ENCODE measurements at regions not wholly inside any gene's neighbourhood (a gene's known extent, or its start where the extent isn't known, plus 50 kb on each side); places are given as distances from the start of the nearest gene placed in this dataset.

DNA sequence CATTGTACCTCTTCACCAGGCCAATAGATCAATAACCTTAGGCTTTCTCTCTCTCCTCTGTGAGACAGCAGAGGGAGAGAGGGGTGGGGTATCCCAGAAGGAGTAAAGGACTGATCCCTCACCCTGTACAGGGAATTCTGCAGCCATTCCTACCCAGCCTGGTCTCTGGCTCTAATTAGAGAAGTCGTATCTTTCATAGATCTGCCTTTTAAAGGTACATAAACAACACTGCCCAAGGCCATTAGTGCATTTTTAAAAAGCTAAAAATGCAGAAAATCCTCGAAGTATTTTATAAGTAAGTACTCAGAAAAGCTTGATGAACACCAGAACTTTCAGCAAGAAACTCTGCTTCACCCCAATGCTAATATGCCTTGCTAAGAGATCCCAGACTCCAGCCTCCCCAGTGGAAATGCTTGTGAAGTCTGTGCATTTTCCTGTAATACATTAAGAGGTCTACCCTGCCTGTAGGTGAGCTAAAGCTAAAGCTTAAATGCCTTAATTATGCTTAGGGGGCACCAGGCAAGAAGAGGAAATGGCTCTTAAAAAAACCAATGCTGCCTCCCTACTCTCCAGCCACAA, 200.0 kb upstream of the ANKRD55 start:
- no peaks in the 10 kb centered on the region for H3K36me3 ChIP-seq (ENCODE audit: insufficient read depth, low read length)
- no peaks in the 10 kb centered on the region for H3F3A ChIP-seq (ENCODE audit: low read depth)
- no peaks in the 10 kb centered on the region for H4K20me1 ChIP-seq (ENCODE audit: insufficient read depth, low read length, poor library complexity, severe bottlenecking)

DNA sequence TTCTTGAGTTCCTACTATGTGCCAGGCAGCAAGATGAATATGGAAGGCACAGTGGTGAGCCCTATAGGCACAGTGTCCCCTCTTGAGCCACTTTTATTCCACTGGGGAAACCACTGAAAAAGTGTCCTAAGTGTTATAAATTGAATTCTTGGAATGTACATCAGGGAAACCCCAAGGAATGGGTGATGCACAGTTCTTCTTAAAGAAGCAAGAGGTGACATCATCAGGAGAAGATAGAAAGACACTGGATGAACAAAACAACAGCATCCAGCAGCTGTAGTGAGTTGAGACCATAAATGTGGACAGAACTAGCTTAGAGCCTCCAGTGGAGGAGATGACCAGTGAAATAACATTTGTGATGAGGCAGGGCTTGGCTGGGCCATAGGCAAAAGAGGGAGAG, 199.2 kb upstream of the ANKRD55 start:
- Histone ChIP-seq H2AFZ (ENCODE audit: low read length) (no peak overlapping the region), H4K20me1 (ENCODE audit: insufficient read depth, low read length, poor library complexity, severe bottlenecking) (no peaks in the 10 kb centered on the region), H3K4me3 (ENCODE audit: low read length, poor library complexity, severe bottlenecking) (no peak overlapping the region), H3F3A (ENCODE audit: low read depth) (no peaks in the 10 kb centered on the region), H3K4me2 (ENCODE audit: low read depth, low read length, poor library complexity, severe bottlenecking) (no peak overlapping the region), H3K4me1 (ENCODE audit: insufficient read depth, low read length, poor library complexity, severe bottlenecking) (peaks cover 4% of the 10 kb centered on the region), H3K9ac (ENCODE audit: low read depth, low read length, poor library complexity, severe bottlenecking) (no peak overlapping the region), H3K27me3 (ENCODE audit: insufficient read depth, low read length, poor library complexity, severe bottlenecking) (no peaks in the 10 kb centered on the region), H3K36me3 (ENCODE audit: insufficient read depth, low read length) (no peaks in the 10 kb centered on the region), H3K9me3 (ENCODE audit: insufficient read depth, low read depth, low read length) (no peaks in the 10 kb centered on the region), H3K79me2 (ENCODE audit: insufficient read depth, low read length) (no peaks in the 10 kb centered on the region), H3K9me2 (replicated peaks; ENCODE audit: low read depth, low read length) (no peaks in the 10 kb centered on the region)
- no peak for TF ChIP-seq EZH2phosphoT487 (IDR thresholded peaks at IDR 0.05; ENCODE audit: borderline replicate concordance)
- TF ChIP-seq, protein P1, sequence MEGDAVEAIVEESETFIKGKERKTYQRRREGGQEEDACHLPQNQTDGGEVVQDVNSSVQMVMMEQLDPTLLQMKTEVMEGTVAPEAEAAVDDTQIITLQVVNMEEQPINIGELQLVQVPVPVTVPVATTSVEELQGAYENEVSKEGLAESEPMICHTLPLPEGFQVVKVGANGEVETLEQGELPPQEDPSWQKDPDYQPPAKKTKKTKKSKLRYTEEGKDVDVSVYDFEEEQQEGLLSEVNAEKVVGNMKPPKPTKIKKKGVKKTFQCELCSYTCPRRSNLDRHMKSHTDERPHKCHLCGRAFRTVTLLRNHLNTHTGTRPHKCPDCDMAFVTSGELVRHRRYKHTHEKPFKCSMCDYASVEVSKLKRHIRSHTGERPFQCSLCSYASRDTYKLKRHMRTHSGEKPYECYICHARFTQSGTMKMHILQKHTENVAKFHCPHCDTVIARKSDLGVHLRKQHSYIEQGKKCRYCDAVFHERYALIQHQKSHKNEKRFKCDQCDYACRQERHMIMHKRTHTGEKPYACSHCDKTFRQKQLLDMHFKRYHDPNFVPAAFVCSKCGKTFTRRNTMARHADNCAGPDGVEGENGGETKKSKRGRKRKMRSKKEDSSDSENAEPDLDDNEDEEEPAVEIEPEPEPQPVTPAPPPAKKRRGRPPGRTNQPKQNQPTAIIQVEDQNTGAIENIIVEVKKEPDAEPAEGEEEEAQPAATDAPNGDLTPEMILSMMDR (conservative IDR thresholded peaks at IDR 0.05; ENCODE audit: low read length), result no peak

More for the DNA sequence above, 200.0 kb upstream of the ANKRD55 start:
- H3K9me3 ChIP-seq (ENCODE audit: insufficient read depth, low read depth, low read length), result no peaks in the 10 kb centered on the region
- no peaks in the 10 kb centered on the region for H3K27me3 ChIP-seq (ENCODE audit: insufficient read depth, low read length, poor library complexity, severe bottlenecking)
- H2AFZ ChIP-seq (ENCODE audit: low read length), result no peak overlapping the region
- no peak overlapping the region for H3K4me2 ChIP-seq (ENCODE audit: low read depth, low read length, poor library complexity, severe bottlenecking)
- TF ChIP-seq, protein P1 (conservative IDR thresholded peaks at IDR 0.05; ENCODE audit: low read length), result no peak
- no peak for TF ChIP-seq EZH2phosphoT487 (IDR thresholded peaks at IDR 0.05; ENCODE audit: borderline replicate concordance)
- H3K79me2 ChIP-seq (ENCODE audit: insufficient read depth, low read length), result no peaks in the 10 kb centered on the region
- no peaks in the 10 kb centered on the region for H3K9me2 ChIP-seq (replicated peaks; ENCODE audit: low read depth, low read length)
- peaks cover 4% of the 10 kb centered on the region for H3K4me1 ChIP-seq (ENCODE audit: insufficient read depth, low read length, poor library complexity, severe bottlenecking)
- no peak overlapping the region for H3K4me3 ChIP-seq (ENCODE audit: low read length, poor library complexity, severe bottlenecking)
- no peak overlapping the region for H3K9ac ChIP-seq (ENCODE audit: low read depth, low read length, poor library complexity, severe bottlenecking)

DNA sequence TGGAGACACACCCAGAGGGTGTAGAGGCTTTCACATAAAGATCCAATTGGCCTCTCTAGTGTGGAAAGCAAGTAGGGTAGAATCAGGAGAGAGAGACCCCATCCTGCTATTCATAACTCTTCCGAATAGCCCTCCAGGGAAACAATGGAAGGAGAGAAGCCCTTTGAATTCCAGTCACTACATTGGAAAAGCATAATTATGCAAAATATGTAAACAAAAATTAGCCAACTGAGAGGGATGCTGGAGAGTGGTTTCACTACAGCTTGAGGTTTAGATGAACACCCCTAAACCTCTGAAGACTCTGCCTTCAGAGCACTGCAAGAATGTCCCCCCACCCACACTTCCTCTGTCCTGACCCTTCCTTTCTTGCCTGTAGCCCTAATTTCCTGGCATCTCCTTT, 197.3 kb upstream of the ANKRD55 start:
- Histone ChIP-seq H3K36me3 (ENCODE audit: insufficient read depth, low read length) (no peaks in the 10 kb centered on the region), H3K27me3 (ENCODE audit: insufficient read depth, low read length, poor library complexity, severe bottlenecking) (no peaks in the 10 kb centered on the region), H3K9ac (ENCODE audit: low read depth, low read length, poor library complexity, severe bottlenecking) (no peak overlapping the region), H3K4me3 (ENCODE audit: low read length, poor library complexity, severe bottlenecking) (no peak overlapping the region), H2AFZ (ENCODE audit: low read length) (no peak overlapping the region), H3K79me2 (ENCODE audit: insufficient read depth, low read length) (no peaks in the 10 kb centered on the region), H3K4me1 (ENCODE audit: insufficient read depth, low read length, poor library complexity, severe bottlenecking) (peaks cover 4% of the 10 kb centered on the region), H3K9me2 (replicated peaks; ENCODE audit: low read depth, low read length) (no peaks in the 10 kb centered on the region), H3K9me3 (ENCODE audit: insufficient read depth, low read depth, low read length) (no peaks in the 10 kb centered on the region), H3F3A (ENCODE audit: low read depth) (no peaks in the 10 kb centered on the region), H3K4me2 (ENCODE audit: low read depth, low read length, poor library complexity, severe bottlenecking) (no peak overlapping the region), H4K20me1 (ENCODE audit: insufficient read depth, low read length, poor library complexity, severe bottlenecking) (no peaks in the 10 kb centered on the region)
- TF ChIP-seq, protein P1 (conservative IDR thresholded peaks at IDR 0.05; ENCODE audit: low read length), result no peak
- no peak for TF ChIP-seq EZH2phosphoT487 (IDR thresholded peaks at IDR 0.05; ENCODE audit: borderline replicate concordance)

Data from Loucy (cell line).